ENCODE measurements at regions not wholly inside any gene's neighbourhood (a gene's known extent, or its start where the extent isn't known, plus 50 kb on each side); places are given as distances from the start of the nearest gene placed in this dataset.

DNA sequence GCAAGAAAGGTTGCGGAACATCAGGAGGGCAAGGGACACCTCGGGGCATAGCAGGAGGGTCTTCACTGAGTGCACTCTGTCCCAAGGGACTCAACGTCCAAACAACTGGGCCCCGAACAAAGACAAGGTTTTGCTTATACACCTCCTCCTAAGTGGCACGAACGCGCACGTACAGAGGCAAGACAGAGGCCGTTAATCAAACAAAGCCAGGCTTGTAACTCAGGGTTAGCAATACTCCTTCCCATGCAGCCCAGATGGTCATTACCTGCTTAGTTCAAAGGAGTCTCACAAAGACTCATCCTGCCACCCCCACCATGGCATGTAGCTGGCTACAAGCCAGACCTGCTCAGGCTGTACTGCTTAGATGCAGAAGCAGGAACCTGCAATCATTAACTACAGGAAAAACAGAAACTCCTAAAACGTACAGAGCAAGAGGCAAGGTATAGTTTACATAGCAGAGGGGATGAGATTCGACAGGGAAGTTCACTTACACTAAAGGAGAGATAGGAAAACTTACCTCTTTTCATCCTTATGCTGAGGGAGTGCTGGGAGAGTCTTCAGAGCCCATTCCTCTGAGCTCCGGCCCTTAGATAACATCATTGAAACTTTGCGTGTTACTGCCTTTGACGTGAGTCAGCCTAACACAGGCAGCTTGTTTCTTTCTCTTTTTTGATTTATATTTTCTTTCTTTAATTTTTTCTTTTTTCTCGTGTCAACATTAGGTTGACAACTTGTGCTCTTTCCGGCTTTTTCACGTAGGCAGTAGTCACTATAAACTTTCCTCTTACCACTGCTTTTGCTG, 1319.1 kb downstream of the TMEM121 start:
- Histone ChIP-seq H3K9me3 (ENCODE audit: control insufficient read depth, low read length) (peaks cover 17% of the 10 kb centered on the region), H3K36me3 (ENCODE audit: control insufficient read depth, insufficient read depth, low read length) (no peaks in the 10 kb centered on the region), H3K27ac (ENCODE audit: insufficient read depth, low read depth, low read length, poor library complexity, severe bottlenecking) (no peak overlapping the region), H3K27me3 (ENCODE audit: control insufficient read depth, insufficient read depth, low read length, poor library complexity, severe bottlenecking) (no peaks in the 10 kb centered on the region), H3K4me1 (ENCODE audit: control insufficient read depth, insufficient read depth, low read length) (no peaks in the 10 kb centered on the region), H3K4me3 (ENCODE audit: insufficient read depth, low read depth, low read length) (no peak overlapping the region)
- 78 to 79% methylated on average over 16 to 17 of the region's 17 CpGs for WGBS, 2 experiments

- Histone ChIP-seq H3K4me1 (ENCODE audit: control insufficient read depth, insufficient read depth, low read length) (no peaks in the 10 kb centered on the region), H3K4me3 (ENCODE audit: insufficient read depth, low read depth, low read length) (no peak overlapping the region), H3K36me3 (ENCODE audit: control insufficient read depth, insufficient read depth, low read length) (no peaks in the 10 kb centered on the region), H3K27ac (ENCODE audit: insufficient read depth, low read depth, low read length, poor library complexity, severe bottlenecking) (no peak overlapping the region), H3K27me3 (ENCODE audit: control insufficient read depth, insufficient read depth, low read length, poor library complexity, severe bottlenecking) (no peaks in the 10 kb centered on the region), H3K9me3 (ENCODE audit: control insufficient read depth, low read length) (peaks cover 15% of the 10 kb centered on the region)
- 53% methylated on average over 2 of the region's 2 CpGs; no CpG with 5 or more reads in 1 of the 2 experiments for WGBS, 2 experiments
Observed at GRCh38 chr14:106846218-106846617, 1319.8 kb downstream of the TMEM121 start.

- H3K9me3 ChIP-seq (ENCODE audit: control insufficient read depth, low read length), result peaks cover 18% of the 10 kb centered on the region
- no peak overlapping the region for H3K4me3 ChIP-seq (ENCODE audit: insufficient read depth, low read depth, low read length)
- H3K27ac ChIP-seq (ENCODE audit: insufficient read depth, low read depth, low read length, poor library complexity, severe bottlenecking), result no peak overlapping the region
- no peaks in the 10 kb centered on the region for H3K36me3 ChIP-seq (ENCODE audit: control insufficient read depth, insufficient read depth, low read length)
- H3K27me3 ChIP-seq (ENCODE audit: control insufficient read depth, insufficient read depth, low read length, poor library complexity, severe bottlenecking), result no peaks in the 10 kb centered on the region
- H3K4me1 ChIP-seq (ENCODE audit: control insufficient read depth, insufficient read depth, low read length), result no peaks in the 10 kb centered on the region
- 82 to 87% methylated on average over 3 of the region's 3 CpGs for WGBS, 2 experiments
Observed at GRCh38 chr14:106848330-106849121, 1322.1 kb downstream of the TMEM121 start.

GRCh38 chr14:106850913-106851825, 1324.8 kb downstream of the TMEM121 start:
- no peaks in the 10 kb centered on the region for H3K4me1 ChIP-seq (ENCODE audit: control insufficient read depth, insufficient read depth, low read length)
- no peaks in the 10 kb centered on the region for H3K27me3 ChIP-seq (ENCODE audit: control insufficient read depth, insufficient read depth, low read length, poor library complexity, severe bottlenecking)
- H3K9me3 ChIP-seq (ENCODE audit: control insufficient read depth, low read length), result peaks cover 18% of the 10 kb centered on the region
- H3K27ac ChIP-seq (ENCODE audit: insufficient read depth, low read depth, low read length, poor library complexity, severe bottlenecking), result no peak overlapping the region
- H3K4me3 ChIP-seq (ENCODE audit: insufficient read depth, low read depth, low read length), result no peak overlapping the region
- no peaks in the 10 kb centered on the region for H3K36me3 ChIP-seq (ENCODE audit: control insufficient read depth, insufficient read depth, low read length)
- whole genome bisulfite sequencing, 2 experiments, result 80 to 83% methylated on average over 20 of the region's 20 CpGs

DNA sequence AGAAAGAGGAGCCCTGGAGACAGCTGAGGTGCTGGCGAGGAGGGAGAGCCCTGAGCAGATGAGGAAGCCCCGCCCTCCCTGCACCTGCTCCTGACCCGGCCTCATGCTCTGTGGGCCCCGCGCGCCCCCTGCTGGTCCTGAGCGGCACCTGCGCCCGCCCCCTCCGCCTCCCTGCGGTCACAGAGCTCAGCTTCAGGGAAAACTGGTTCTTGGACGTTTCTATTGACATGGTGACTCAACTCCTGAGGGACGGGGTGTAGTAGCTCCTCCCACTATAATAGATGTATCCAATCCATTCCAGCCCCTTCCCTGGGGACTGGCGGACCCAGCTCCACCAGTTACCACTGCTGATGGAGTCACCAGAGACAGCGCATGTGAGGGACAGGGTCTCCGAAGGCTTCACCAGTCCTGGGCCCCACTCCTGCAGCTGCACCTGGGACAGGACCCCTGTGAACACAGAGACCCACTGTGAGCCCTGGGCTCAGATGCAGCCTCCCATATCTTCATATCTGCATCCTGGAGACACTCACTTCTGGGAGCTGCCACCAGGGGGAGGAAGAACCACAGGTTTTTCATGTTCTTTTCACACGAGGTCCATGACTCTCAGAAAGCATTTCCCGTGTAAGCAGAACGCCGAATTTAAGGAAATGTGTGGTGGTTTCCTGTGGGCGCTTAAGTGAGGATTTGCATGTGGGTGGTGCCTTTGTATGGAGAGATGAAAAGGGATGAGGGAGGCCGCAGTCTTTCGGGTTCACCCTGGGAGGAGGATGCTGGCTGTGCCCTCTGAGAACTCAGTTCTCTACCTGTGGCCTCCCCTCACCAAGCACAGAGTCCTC, 1346.4 kb downstream of the TMEM121 start:
- Histone ChIP-seq H3K4me3 (ENCODE audit: insufficient read depth, low read depth, low read length) (no peak overlapping the region), H3K27ac (ENCODE audit: insufficient read depth, low read depth, low read length, poor library complexity, severe bottlenecking) (no peak overlapping the region), H3K36me3 (ENCODE audit: control insufficient read depth, insufficient read depth, low read length) (no peaks in the 10 kb centered on the region), H3K4me1 (ENCODE audit: control insufficient read depth, insufficient read depth, low read length) (no peaks in the 10 kb centered on the region), H3K27me3 (ENCODE audit: control insufficient read depth, insufficient read depth, low read length, poor library complexity, severe bottlenecking) (no peaks in the 10 kb centered on the region), H3K9me3 (ENCODE audit: control insufficient read depth, low read length) (peaks cover 15% of the 10 kb centered on the region)
- WGBS, 2 experiments, result 77 to 79% methylated on average over 23 of the region's 23 CpGs

GRCh38 chr14:106874350-106874749, 1348.0 kb downstream of the TMEM121 start:
- Histone ChIP-seq H3K36me3 (ENCODE audit: control insufficient read depth, insufficient read depth, low read length) (no peaks in the 10 kb centered on the region), H3K27me3 (ENCODE audit: control insufficient read depth, insufficient read depth, low read length, poor library complexity, severe bottlenecking) (no peaks in the 10 kb centered on the region), H3K4me3 (ENCODE audit: insufficient read depth, low read depth, low read length) (no peak overlapping the region), H3K4me1 (ENCODE audit: control insufficient read depth, insufficient read depth, low read length) (no peaks in the 10 kb centered on the region), H3K9me3 (ENCODE audit: control insufficient read depth, low read length) (peaks cover 12% of the 10 kb centered on the region), H3K27ac (ENCODE audit: insufficient read depth, low read depth, low read length, poor library complexity, severe bottlenecking) (no peak overlapping the region)
- 49 to 61% methylated on average over 4 of the region's 4 CpGs for WGBS, 2 experiments

GRCh38 chr14:106875503-106875902, 1349.1 kb downstream of the TMEM121 start:
- no peaks in the 10 kb centered on the region for H3K27me3 ChIP-seq (ENCODE audit: control insufficient read depth, insufficient read depth, low read length, poor library complexity, severe bottlenecking)
- no peak overlapping the region for H3K4me3 ChIP-seq (ENCODE audit: insufficient read depth, low read depth, low read length)
- H3K36me3 ChIP-seq (ENCODE audit: control insufficient read depth, insufficient read depth, low read length), result no peaks in the 10 kb centered on the region
- WGBS, 2 experiments, result 58 to 59% methylated on average over 4 of the region's 4 CpGs
- peaks cover 15% of the 10 kb centered on the region for H3K9me3 ChIP-seq (ENCODE audit: control insufficient read depth, low read length)
- H3K4me1 ChIP-seq (ENCODE audit: control insufficient read depth, insufficient read depth, low read length), result no peaks in the 10 kb centered on the region
- H3K27ac ChIP-seq (ENCODE audit: insufficient read depth, low read depth, low read length, poor library complexity, severe bottlenecking), result no peak overlapping the region

- WGBS, 2 experiments, result 76 to 78% methylated on average over 3 of the region's 3 CpGs
- H3K27me3 ChIP-seq (ENCODE audit: control insufficient read depth, insufficient read depth, low read length, poor library complexity, severe bottlenecking), result no peaks in the 10 kb centered on the region
- H3K36me3 ChIP-seq (ENCODE audit: control insufficient read depth, insufficient read depth, low read length), result no peaks in the 10 kb centered on the region
- no peak overlapping the region for H3K4me3 ChIP-seq (ENCODE audit: insufficient read depth, low read depth, low read length)
- H3K4me1 ChIP-seq (ENCODE audit: control insufficient read depth, insufficient read depth, low read length), result no peaks in the 10 kb centered on the region
- H3K27ac ChIP-seq (ENCODE audit: insufficient read depth, low read depth, low read length, poor library complexity, severe bottlenecking), result no peak overlapping the region
- H3K9me3 ChIP-seq (ENCODE audit: control insufficient read depth, low read length), result peaks cover 16% of the 10 kb centered on the region
Observed at GRCh38 chr14:106876711-106877110, 1350.3 kb downstream of the TMEM121 start.

- 72 to 76% methylated on average over 2 of the region's 2 CpGs for WGBS, 2 experiments
- no peaks in the 10 kb centered on the region for H3K36me3 ChIP-seq (ENCODE audit: control insufficient read depth, insufficient read depth, low read length)
- H3K4me1 ChIP-seq (ENCODE audit: control insufficient read depth, insufficient read depth, low read length), result no peaks in the 10 kb centered on the region
- H3K9me3 ChIP-seq (ENCODE audit: control insufficient read depth, low read length), result peaks cover 18% of the 10 kb centered on the region
- no peak overlapping the region for H3K27ac ChIP-seq (ENCODE audit: insufficient read depth, low read depth, low read length, poor library complexity, severe bottlenecking)
- no peak overlapping the region for H3K4me3 ChIP-seq (ENCODE audit: insufficient read depth, low read depth, low read length)
- no peaks in the 10 kb centered on the region for H3K27me3 ChIP-seq (ENCODE audit: control insufficient read depth, insufficient read depth, low read length, poor library complexity, severe bottlenecking)
Observed at GRCh38 chr14:106877517-106877916, 1351.1 kb downstream of the TMEM121 start.

Data from ectodermal cell (in vitro differentiated cells).